GM12891 (cell line): ENCODE measurements at regions not wholly inside any gene's neighbourhood (a gene's known extent, or its start where the extent isn't known, plus 50 kb on each side); places are given as distances from the start of the nearest gene placed in this dataset.

ENCODE experiments used
- POLR2A ChIP-seq: IDR thresholded peaks from 2 replicates; pipeline ENCODE4 v1.6.1; 2011; ENCODE audit warnings: low read depth, low read length, control low read depth
- POLR2AphosphoS5 ChIP-seq: IDR thresholded peaks from 2 replicates; pipeline ENCODE4 v1.6.1; 2011; ENCODE audit warnings: low read depth, low read length, control low read depth

DNA sequence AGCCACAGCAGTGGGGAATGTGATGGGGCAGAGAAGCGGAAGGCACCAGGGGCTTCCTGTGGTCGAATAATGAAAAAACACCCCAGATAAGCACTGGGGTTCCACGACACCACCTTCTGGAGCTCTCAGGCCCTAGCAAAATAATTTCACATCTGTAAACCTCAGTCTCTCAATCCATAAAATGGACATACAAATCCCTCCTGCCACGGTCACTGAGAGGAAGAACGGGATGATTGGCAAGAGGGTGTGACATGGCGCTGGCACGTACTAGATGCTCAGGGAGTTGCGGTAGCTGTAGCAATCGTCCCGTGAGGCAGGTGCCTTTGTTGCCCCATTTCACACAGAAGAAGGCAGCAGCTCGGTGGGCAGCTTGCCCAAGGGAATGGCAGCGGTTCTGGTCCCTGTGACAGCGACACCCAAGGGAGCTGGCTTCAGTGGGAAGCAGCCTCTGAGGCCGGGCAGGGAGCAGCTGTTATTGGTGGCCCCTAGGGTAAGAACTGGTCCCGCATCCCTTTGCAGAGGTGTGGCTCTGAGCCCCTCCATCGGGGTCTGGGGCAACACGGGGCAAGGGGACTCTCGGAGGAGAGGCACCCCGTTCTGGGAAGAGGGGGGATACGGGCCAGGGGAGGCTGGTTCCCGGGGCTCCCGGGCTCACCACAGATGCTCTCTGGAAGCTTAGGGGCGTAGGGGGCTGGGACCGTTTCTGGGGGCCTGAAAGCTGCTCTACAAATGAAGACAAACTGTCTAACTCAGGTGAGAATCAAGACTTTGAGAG lies 114.0 kb upstream of the ALDH1A3 start:
- TF ChIP-seq POLR2AphosphoS5 (no peak), POLR2A (no peak)
